Right lobe of liver (tissue), 4 donors: ENCODE measurements at regions not wholly inside any gene's neighbourhood (a gene's known extent, or its start where the extent isn't known, plus 50 kb on each side); places are given as distances from the start of the nearest gene placed in this dataset.

Experiments
- POLR2A ChIP-seq: fragments of 450-650 bp; IDR thresholded peaks from one replicate; pipeline ENCODE4 v1.6.1; 2017; ENCODE audit warnings: antibody characterized with exemption, mild to moderate bottlenecking
- TF ChIP-seq, protein P1 (sequence below), 4 donors: fragments of 200-600 bp in 3 of 4; fragments of 450-650 bp in 1 of 4; IDR thresholded peaks; one replicate each; pipeline versions ENCODE4 v1.5.1 to v1.8.0; 2016 to 2022; ENCODE audit warnings: antibody characterized with exemption in 4 of 4, mild to moderate bottlenecking in 2 of 4
- donor health status: DM: no; HTN: no; CAD: no.
- donor health status: DM: no; HTN: no; CAD: no.
- donor health status: DM: no; HTN: yes; CAD: no.

DNA sequence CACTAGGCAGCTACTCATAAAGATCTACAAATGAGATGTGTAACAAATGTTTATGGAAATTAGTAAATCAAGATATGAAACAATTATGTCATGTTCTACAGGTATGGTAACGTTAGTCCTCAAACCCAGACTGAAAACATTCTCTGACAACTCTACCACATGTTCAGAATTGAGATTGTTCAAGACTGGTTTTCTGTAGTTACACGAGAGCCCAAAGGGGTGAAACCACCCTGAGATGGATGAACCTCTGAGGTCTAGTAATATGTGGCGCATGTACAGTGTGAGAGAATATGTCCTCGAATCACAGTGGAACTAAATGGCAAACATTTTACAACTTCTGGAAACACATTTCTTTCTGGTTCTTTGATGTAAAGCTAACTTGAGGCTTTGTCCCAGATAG lies 614.3 kb downstream of the ZEB2 start:
- TF ChIP-seq, protein P1, sequence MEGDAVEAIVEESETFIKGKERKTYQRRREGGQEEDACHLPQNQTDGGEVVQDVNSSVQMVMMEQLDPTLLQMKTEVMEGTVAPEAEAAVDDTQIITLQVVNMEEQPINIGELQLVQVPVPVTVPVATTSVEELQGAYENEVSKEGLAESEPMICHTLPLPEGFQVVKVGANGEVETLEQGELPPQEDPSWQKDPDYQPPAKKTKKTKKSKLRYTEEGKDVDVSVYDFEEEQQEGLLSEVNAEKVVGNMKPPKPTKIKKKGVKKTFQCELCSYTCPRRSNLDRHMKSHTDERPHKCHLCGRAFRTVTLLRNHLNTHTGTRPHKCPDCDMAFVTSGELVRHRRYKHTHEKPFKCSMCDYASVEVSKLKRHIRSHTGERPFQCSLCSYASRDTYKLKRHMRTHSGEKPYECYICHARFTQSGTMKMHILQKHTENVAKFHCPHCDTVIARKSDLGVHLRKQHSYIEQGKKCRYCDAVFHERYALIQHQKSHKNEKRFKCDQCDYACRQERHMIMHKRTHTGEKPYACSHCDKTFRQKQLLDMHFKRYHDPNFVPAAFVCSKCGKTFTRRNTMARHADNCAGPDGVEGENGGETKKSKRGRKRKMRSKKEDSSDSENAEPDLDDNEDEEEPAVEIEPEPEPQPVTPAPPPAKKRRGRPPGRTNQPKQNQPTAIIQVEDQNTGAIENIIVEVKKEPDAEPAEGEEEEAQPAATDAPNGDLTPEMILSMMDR (IDR thresholded peaks at IDR 0.05), result no peak
- TF ChIP-seq POLR2A, result no peak
